ENCODE measurements at regions not wholly inside any gene's neighbourhood (a gene's known extent, or its start where the extent isn't known, plus 50 kb on each side); places are given as distances from the start of the nearest gene placed in this dataset.

GRCh38 chr16:51569203-51569931 is 418.3 kb upstream of the SALL1 start:
- intact Hi-C loops (cut with DNase I; ENCODE audit: low total_unique reads) = no loop called here
- TF ChIP-seq POLR2A (IDR thresholded peaks at IDR 0.05) = no peak
- TF ChIP-seq POLR2AphosphoS5 (IDR thresholded peaks at IDR 0.05) = no peak
- TF ChIP-seq EP300 (IDR thresholded peaks at IDR 0.05; ENCODE audit: low read depth) = no peak
- no peak for TF ChIP-seq CTCF (IDR thresholded peaks at IDR 0.05)
- H3K36me3 ChIP-seq = no peaks in the 10 kb centered on the region

GRCh38 chr16:51567911-51568310 is 416.8 kb upstream of the SALL1 start:
- WGBS, 2 donors (ENCODE audit: low coverage in 1 of 2) = 71 to 80% methylated on average over 3 of the region's 3 CpGs
- Histone ChIP-seq H3K4me1 (no peaks in the 10 kb centered on the region), H3K4me3 (no peak overlapping the region), H3K27me3 (no peaks in the 10 kb centered on the region), H3K36me3 (no peaks in the 10 kb centered on the region), H3K27ac (no peak overlapping the region), H3K9me3 (no peaks in the 10 kb centered on the region)
- no peak for TF ChIP-seq CTCF (IDR thresholded peaks at IDR 0.05)
- no peak for TF ChIP-seq POLR2A (IDR thresholded peaks at IDR 0.05)
- TF ChIP-seq EP300 (IDR thresholded peaks at IDR 0.05; ENCODE audit: low read depth) = no peak
- TF ChIP-seq POLR2AphosphoS5 (IDR thresholded peaks at IDR 0.05) = no peak
- in situ Hi-C loops (cut with MboI; ENCODE audit: low pct_ligation_motif_present in 1 of 4, low pct_unique_long_range_greater_than_20kb in 1 of 4, low sequenced_read_pairs in 3 of 4) = no loop called here
- intact Hi-C loops (cut with DNase I; ENCODE audit: low total_unique reads) = no loop called here
- DNase-seq = no peak

More at GRCh38 chr16:51569203-51569931, 418.3 kb upstream of the SALL1 start:
- Histone ChIP-seq H3K4me1 (no peaks in the 10 kb centered on the region), H3K4me3 (no peak overlapping the region), H3K27me3 (no peaks in the 10 kb centered on the region), H3K27ac (no peak overlapping the region), H3K9me3 (no peaks in the 10 kb centered on the region)
- no peak for DNase-seq
- 66 to 78% methylated on average over 3 to 5 of the region's 5 CpGs for WGBS, 2 donors (ENCODE audit: low coverage in 1 of 2)
- in situ Hi-C loops (cut with MboI; ENCODE audit: low pct_ligation_motif_present in 1 of 4, low pct_unique_long_range_greater_than_20kb in 1 of 4, low sequenced_read_pairs in 3 of 4) = no loop called here

- H3K27ac ChIP-seq = no peak overlapping the region
- intact Hi-C loops (cut with DNase I; ENCODE audit: low total_unique reads) = no loop called here
- in situ Hi-C loops (cut with MboI; ENCODE audit: low pct_ligation_motif_present in 1 of 4, low pct_unique_long_range_greater_than_20kb in 1 of 4, low sequenced_read_pairs in 3 of 4) = no loop called here
- no peak for DNase-seq
- no peak overlapping the region for H3K4me3 ChIP-seq
- no peaks in the 10 kb centered on the region for H3K9me3 ChIP-seq
- 58 to 78% methylated on average over 4 of the region's 4 CpGs for WGBS, 2 donors (ENCODE audit: low coverage in 1 of 2)
- TF ChIP-seq EP300 (IDR thresholded peaks at IDR 0.05; ENCODE audit: low read depth) (no peak), POLR2AphosphoS5 (IDR thresholded peaks at IDR 0.05) (no peak), POLR2A (IDR thresholded peaks at IDR 0.05) (no peak), CTCF (IDR thresholded peaks at IDR 0.05) (no peak)
- no peaks in the 10 kb centered on the region for H3K36me3 ChIP-seq
- H3K27me3 ChIP-seq = no peaks in the 10 kb centered on the region
- H3K4me1 ChIP-seq = no peaks in the 10 kb centered on the region
Measured at GRCh38 chr16:51565184-51565583, 414.1 kb upstream of the SALL1 start.

GRCh38 chr16:51562891-51563290 is 411.8 kb upstream of the SALL1 start:
- Histone ChIP-seq H3K9me3 (no peaks in the 10 kb centered on the region), H3K27ac (no peak overlapping the region), H3K4me1 (no peaks in the 10 kb centered on the region), H3K27me3 (no peaks in the 10 kb centered on the region), H3K4me3 (no peak overlapping the region), H3K36me3 (no peaks in the 10 kb centered on the region)
- 76 to 88% methylated on average over 4 of the region's 4 CpGs for WGBS, 2 donors (ENCODE audit: low coverage in 1 of 2)
- DNase-seq = no peak
- TF ChIP-seq POLR2AphosphoS5 (IDR thresholded peaks at IDR 0.05) = no peak
- in situ Hi-C loops (cut with MboI; ENCODE audit: low pct_ligation_motif_present in 1 of 4, low pct_unique_long_range_greater_than_20kb in 1 of 4, low sequenced_read_pairs in 3 of 4) = no loop called here
- intact Hi-C loops (cut with DNase I; ENCODE audit: low total_unique reads) = no loop called here

- 74 to 95% methylated on average over 3 of the region's 3 CpGs for WGBS, 2 donors (ENCODE audit: low coverage in 1 of 2)
- intact Hi-C loops (cut with DNase I; ENCODE audit: low total_unique reads) (no loop called here), in situ Hi-C loops (cut with MboI; ENCODE audit: low pct_ligation_motif_present in 1 of 4, low pct_unique_long_range_greater_than_20kb in 1 of 4, low sequenced_read_pairs in 3 of 4) (no loop called here)
- no peak for DNase-seq
- H3K4me3 ChIP-seq = no peak overlapping the region
- TF ChIP-seq POLR2AphosphoS5 (IDR thresholded peaks at IDR 0.05) (no peak), EP300 (IDR thresholded peaks at IDR 0.05; ENCODE audit: low read depth) (no peak), POLR2A (IDR thresholded peaks at IDR 0.05) (no peak)
- H3K27me3 ChIP-seq = no peaks in the 10 kb centered on the region
- H3K36me3 ChIP-seq = no peaks in the 10 kb centered on the region
- no peak overlapping the region for H3K27ac ChIP-seq
- H3K9me3 ChIP-seq = no peaks in the 10 kb centered on the region
- H3K4me1 ChIP-seq = no peaks in the 10 kb centered on the region
Measured at GRCh38 chr16:51559901-51560300, 408.8 kb upstream of the SALL1 start.

Measured in transverse colon (tissue), 4 donors.